ENCODE measurements at regions not wholly inside any gene's neighbourhood (a gene's known extent, or its start where the extent isn't known, plus 50 kb on each side); places are given as distances from the start of the nearest gene placed in this dataset.

GRCh38 chr16:64459821-64460220, 662.0 kb downstream of the CDH11 start:
- DNase-seq (ENCODE audit: low spot score): no peak

GRCh38 chr16:64459402-64459801, 662.5 kb downstream of the CDH11 start:
- DNase-seq (ENCODE audit: low spot score): no peak

DNA sequence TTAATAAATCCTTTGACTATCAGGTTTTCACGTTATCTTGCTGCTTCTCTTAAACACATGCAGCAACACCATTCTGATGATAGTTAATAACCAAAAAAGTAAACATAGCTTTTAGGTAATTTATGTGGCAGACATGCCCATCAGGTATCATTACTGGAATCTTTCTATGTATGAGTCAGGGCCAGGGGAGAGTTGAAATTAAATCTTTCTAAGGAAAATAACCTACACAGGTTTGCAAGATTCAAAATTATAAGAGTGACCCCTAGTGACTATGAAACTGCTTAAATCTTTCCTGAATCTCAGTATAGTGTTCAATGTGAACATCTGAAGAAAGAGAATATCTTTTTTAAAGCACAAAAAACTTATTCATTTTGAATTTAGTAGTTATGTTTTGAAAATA, 666.6 kb downstream of the CDH11 start:
- DNase-seq (ENCODE audit: low spot score): no peak

GRCh38 chr16:64453646-64454045, 668.2 kb downstream of the CDH11 start:
- DNase-seq (ENCODE audit: low spot score): no peak

DNA sequence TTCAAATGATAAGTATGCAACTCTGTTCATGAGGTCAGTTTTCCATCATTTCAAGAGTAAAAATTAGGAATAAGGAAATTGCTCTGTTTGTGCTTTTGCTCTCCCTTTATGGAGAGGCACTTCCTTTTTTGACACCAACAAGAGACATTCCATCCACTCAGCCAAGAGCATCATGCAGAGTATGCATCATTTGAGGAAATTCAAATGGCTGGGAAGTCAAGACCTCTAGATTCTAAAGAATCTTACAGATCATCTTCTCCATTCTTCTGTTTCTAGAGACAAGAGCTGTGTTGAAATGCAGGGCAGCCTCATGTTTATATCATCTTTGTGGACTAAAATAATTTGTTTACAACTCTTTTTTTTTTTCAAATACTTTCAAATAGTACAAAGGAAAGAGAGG, 669.4 kb downstream of the CDH11 start:
- no peak for DNase-seq (ENCODE audit: low spot score)

DNA sequence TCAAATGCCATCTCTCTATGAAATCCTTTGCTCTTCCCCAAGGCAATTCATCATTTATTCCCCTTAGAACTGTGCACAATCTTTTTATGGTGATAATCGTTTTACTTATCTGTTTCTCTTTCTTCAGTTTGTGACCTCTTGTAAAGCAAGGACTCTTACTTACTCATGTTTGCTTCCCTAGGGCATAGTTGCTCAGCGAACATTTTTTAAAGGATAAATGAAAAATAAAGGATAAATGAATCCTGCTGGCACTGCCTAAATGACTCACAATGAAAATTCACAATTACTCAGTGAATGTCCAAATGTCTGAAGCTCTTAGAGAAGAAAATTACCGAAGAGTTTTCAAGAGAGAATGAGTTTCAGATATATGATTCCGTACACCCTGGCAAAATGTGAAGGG, 671.7 kb downstream of the CDH11 start:
- no peak for DNase-seq (ENCODE audit: low spot score)

GRCh38 chr16:64449506-64449905, 672.4 kb downstream of the CDH11 start:
- DNase-seq (ENCODE audit: low spot score): no peak

DNA sequence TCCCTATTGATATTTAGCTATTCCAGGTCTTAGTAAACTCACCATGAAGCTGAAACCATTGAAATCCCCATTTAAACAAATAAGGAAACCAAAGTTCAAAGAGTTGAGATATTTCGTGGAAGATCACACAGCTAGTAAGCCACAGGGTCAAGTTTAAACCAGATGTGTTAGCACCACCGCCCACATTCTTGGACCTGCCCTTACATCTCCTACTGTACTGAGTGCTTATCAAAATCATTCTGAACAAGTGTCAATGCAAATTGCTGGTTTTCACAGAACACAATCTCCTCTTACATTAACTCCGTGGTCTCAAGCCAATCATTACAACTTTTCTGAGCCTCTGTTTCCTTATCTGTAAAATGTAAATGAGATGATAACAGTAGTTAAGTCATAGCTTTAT, 676.2 kb downstream of the CDH11 start:
- no peak for DNase-seq (ENCODE audit: low spot score)

DNA sequence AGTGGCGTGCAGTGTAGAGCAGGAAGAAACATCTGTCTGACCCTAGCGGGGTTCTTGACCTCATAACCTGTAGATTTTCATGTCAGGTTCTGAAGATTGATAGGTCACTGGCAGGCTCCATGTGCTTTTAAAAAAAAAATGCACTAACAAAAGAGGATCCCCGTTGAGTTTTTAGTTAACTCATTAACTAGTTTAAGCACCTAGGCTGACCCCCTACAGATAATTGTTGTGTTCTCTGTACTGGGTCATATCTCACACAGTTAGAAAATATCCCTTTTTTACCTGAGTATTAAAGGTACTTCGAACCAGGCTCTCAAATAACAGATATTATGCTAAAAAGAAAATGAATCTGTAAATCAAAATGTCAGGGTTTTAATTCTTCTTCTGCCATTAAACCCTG, 676.6 kb downstream of the CDH11 start:
- no peak for DNase-seq (ENCODE audit: low spot score)

DNA sequence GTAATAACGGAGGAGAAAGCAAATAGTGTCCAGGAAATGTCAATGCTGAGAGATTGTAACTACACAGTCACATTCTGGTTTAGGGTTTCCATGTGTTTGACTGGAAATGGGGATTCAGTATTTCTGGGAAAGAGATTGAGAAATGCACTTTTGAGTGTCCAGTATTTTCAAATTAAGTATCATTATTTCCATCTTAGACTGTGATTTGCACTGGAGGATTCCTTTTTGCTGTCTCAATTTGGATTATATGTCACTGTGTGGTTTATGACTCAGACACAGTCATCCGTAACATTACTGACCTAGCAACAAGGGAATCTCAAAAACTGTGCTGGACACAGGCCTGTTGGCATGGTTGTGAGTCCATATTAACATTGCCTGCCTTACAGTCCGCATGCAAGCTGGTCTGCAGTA, 681.4 kb downstream of the CDH11 start:
- no peak for DNase-seq (ENCODE audit: low spot score)

DNA sequence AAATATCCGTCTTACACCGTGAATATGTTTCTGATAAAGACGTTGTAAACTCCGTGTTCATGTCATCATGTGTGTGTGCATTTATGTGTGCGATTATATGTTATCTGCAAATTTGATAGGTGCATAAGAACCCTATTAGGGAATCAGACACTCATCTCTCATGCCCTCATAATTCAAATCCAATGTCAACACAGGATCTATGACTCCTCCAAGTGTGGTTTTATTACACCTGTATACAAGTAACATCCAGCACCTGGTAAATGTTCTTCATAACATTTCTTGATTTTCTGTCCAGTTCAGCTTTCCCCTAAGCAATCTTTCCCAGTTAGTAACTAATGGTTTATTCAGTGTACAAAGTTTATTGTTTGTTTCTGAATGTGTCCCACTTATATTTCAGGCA, 681.9 kb downstream of the CDH11 start:
- DNase-seq (ENCODE audit: low spot score): no peak

- no peak for DNase-seq (ENCODE audit: low spot score)
Measured at GRCh38 chr16:64437706-64438324, 684.0 kb downstream of the CDH11 start.

DNA sequence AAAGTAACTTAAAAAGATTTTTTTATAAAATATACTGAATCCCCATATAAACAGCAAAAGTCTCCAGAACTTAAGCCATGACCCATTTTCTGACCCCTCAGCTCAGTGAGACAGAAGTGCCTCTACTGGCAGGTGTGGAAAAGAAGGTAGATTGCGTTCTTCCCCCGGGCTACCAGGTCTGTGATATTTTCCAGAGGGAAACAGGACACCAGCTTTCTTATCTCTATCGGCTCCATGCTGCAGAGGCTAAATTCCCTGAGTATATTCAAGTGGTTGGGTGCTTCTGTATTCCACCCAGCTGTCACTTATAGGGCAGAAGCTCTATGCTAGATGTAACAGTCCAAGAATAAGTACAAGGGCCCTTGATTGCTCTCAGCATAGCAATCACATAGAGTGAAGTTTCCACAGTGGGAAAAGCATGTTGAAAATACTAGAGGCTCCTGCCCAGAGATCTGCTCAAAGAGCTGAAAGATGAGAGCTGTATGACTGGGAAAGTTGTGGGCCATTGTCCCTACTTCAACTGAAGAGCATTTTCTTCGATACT, 687.3 kb downstream of the CDH11 start:
- no peak for DNase-seq (ENCODE audit: low spot score)

GRCh38 chr16:64428463-64429113, 693.3 kb downstream of the CDH11 start:
- peak; percentile 46 for DNase-seq (ENCODE audit: low spot score)

DNA sequence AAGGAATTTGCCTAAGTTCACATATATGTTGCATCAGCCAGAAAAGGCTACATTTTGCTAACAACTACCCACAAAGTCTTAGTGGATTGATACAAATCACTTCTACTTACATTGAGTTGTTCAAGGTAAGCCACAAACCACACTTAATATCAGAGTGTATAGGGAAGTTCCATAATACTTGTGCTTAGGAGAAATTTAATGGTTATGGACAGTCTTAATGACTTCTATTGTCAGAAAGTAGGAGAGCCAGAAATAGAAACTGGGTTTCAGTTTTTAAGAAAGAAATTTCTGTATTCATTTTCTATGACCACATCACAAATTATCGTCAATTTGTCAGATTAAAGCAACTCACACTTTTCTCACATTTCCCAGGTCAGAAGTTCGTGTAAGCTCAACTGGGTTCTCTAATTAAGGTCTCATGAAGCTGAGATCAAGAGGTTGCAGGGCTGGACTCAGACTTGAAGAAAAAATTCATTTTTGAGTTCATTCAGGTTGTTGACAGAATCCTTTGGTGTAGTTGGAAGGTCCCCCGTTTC, 695.7 kb downstream of the CDH11 start:
- DNase-seq (ENCODE audit: low spot score): no peak

- DNase-seq (ENCODE audit: low spot score): no peak
Measured at GRCh38 chr16:64425381-64425780, 696.5 kb downstream of the CDH11 start.

- no peak for DNase-seq (ENCODE audit: low spot score)
Measured at GRCh38 chr16:64422259-64422658, 699.6 kb downstream of the CDH11 start.

GRCh38 chr16:64421515-64421914, 700.3 kb downstream of the CDH11 start:
- no peak for DNase-seq (ENCODE audit: low spot score)

DNA sequence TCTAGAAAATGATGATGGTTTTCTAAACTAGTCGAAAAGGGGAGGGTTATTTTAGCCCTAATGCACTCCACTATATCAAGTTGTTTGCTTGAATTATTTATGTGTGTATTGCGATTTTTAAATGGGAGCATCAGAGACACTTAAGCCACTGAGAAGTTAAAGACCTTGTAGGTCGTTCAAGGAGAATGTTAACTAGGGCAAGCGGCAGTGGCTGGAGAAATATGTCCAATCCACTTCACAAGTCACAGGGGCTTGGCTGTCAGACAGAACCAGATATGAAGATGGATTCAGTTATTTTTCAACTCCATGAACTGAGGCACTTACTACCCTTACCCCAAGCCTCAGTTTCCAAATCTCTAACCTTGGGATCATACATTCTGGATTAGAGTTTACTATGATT, 702.0 kb downstream of the CDH11 start:
- DNase-seq (ENCODE audit: low spot score): no peak

DNA sequence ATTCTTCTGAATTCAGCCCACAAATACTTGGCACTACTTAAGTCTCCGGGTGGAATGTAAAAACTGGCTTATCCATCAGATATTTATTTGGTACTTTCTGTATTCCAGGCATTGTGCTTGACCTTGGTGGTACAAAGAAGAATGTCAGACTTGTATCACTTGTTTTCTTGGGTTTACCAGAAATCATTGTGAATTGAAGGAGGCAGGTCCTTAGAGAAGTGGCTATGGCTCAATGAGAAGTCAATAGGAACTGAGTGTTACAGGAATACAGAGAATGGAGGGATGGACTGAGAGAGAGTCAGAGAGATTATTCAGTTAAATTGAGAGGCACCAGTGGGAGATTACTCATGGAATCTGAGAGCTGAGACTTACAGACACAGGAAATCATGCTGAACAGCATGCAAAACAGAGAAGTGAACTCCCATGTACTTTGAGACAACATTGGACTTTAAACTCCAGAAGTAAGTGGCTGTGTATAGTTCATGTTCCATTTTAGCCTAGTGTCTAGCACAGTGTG, 704.1 kb downstream of the CDH11 start:
- no peak for DNase-seq (ENCODE audit: low spot score)

DNA sequence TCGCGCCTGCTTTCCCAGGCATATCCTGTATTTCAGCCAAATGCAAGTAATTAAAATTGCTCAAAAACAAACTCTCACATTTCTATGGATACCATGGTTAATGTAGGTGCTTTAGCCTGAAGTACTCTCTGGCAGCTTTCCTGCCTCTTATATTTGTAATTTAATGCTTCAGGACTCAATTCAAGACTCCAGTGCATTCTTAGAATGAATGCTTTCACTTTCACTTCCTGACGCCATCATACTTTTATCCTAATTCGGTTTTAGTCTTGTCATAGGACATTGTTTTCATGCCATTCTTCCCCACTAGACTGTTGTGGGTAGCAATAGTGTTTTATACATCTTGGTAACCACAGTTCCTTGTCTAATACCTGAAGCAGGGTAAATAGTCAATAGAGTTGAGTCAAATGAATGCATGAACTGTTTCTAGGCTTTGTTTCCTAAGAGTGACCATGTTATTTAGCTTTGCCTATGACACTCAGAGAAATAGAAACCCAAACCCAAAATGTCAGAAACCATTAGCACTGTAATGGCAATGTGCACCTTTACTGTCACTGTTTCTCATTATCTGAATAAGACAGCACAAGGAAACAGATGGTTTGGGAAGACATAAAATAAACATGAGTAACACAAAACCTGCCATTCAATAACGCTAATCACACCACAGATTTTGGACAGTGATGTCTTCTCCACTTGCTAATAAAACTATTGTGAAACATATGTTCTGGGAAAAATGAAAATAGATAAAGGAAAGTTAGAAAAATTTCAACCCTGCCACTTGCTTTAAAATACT, 705.5 kb downstream of the CDH11 start:
- no peak for DNase-seq (ENCODE audit: low spot score)

- no peak for DNase-seq (ENCODE audit: low spot score)
Measured at GRCh38 chr16:64412578-64413280, 709.1 kb downstream of the CDH11 start.
